Fibroblast of lung (primary cell): ENCODE measurements at regions not wholly inside any gene's neighbourhood (a gene's known extent, or its start where the extent isn't known, plus 50 kb on each side); places are given as distances from the start of the nearest gene placed in this dataset.

Experiments used
- CTCF ChIP-seq, 2 donors: IDR thresholded peaks in 1 of 2; conservative IDR thresholded peaks in 1 of 2; 1 replicate in 1 of 2; 2 replicates in 1 of 2; pipeline ENCODE4 v1.5.1; 2011 to 2012; ENCODE audit warnings: low read length in 2 of 2, control low read depth in 1 of 2, inconsistent platforms in 1 of 2, low read depth in 1 of 2, mild to moderate bottlenecking in 1 of 2
- EZH2 ChIP-seq: IDR thresholded peaks from 2 replicates; pipeline ENCODE4 v1.5.1; 2012; ENCODE audit warnings: low read length, control low read depth, mild to moderate bottlenecking; ENCODE audit errors: missing control alignments

DNA sequence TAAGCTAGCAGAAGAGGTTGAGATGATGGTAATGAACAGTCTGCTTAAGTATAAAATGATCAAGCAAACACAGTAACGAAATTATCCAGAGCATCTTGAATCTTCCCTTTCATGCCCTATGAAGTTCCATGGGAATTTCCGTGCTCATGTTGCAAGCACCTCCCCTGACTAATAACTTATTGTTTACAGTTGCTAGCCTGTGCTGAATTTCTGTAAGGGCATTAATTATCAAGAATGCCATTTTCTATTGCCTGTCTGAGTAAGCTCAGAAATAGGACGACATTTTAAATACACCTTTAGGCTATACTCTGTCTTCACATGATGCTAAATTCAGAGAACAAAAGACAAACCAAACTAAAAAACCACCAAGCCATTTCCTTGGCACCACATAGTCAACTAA lies 257.5 kb upstream of the LRTM1 start:
- no peak for TF ChIP-seq EZH2
- no peak for TF ChIP-seq CTCF (conservative IDR thresholded peaks at IDR 0.05 in 1 of 2, IDR thresholded peaks at IDR 0.05 in 1 of 2; ENCODE audit: low read depth in 1 of 2, low read length in 2 of 2)
